GM23338 (cell line): ENCODE measurements at regions not wholly inside any gene's neighbourhood (a gene's known extent, or its start where the extent isn't known, plus 50 kb on each side); places are given as distances from the start of the nearest gene placed in this dataset.

ENCODE experiments used
- ATAC-seq: fragments of 200-7000 bp; cut with Tn5 transposase; 3 replicates; pipeline ENCODE4 v1.9.1; 2020
- DNase-seq: peaks from one replicate; pipeline ENCODE4 v3.0.0-alpha.2; 2015; ENCODE audit warnings: low spot score
- H2AFZ ChIP-seq: fragments of 200-600 bp; sonication (generic); 2 replicates; pipeline ENCODE4 v1.8.0; 2016; ENCODE audit warnings: antibody characterized with exemption, mild to moderate bottlenecking, moderate library complexity
- H3F3A ChIP-seq: fragments of 200-600 bp; sonication (generic); replicated peaks from 2 replicates; pipeline ENCODE4 v1.8.0; 2017; ENCODE audit warnings: antibody characterized with exemption, mixed run types, low read depth
- H3K27ac ChIP-seq: fragments of 200-600 bp; sonication (generic); 2 replicates; pipeline ENCODE4 v1.6.1; 2016; ENCODE audit warnings: low read depth
- H3K27me3 ChIP-seq: fragments of 200-600 bp; sonication (generic); 2 replicates; pipeline ENCODE4 v1.8.0; 2016; ENCODE audit warnings: mild to moderate bottlenecking, mixed run types, moderate library complexity; ENCODE audit not compliant: insufficient read depth
- H3K36me3 ChIP-seq: fragments of 200-600 bp; sonication (generic); 2 replicates; pipeline ENCODE4 v1.8.0; 2016; ENCODE audit warnings: mild to moderate bottlenecking; ENCODE audit not compliant: insufficient read depth
- H3K4me1 ChIP-seq: fragments of 200-600 bp; sonication (generic); 2 replicates; pipeline ENCODE4 v1.8.0; 2016; ENCODE audit warnings: mild to moderate bottlenecking, moderate library complexity; ENCODE audit not compliant: insufficient read depth
- H3K4me2 ChIP-seq: fragments of 200-600 bp; sonication (generic); 2 replicates; pipeline ENCODE4 v1.7.1; 2017; ENCODE audit warnings: mixed run types
- H3K4me3 ChIP-seq: fragments of 200-600 bp; sonication (generic); 2 replicates; pipeline ENCODE4 v1.6.1; 2016; ENCODE audit warnings: mixed run types
- H3K79me2 ChIP-seq: fragments of 200-600 bp; sonication (generic); replicated peaks from 2 replicates; pipeline ENCODE4 v1.8.0; 2017; ENCODE audit warnings: mild to moderate bottlenecking; ENCODE audit not compliant: insufficient read depth
- H3K9me2 ChIP-seq: fragments of 200-600 bp; sonication (generic); 2 replicates; pipeline ENCODE4 v1.8.0; 2017; ENCODE audit not compliant: insufficient read depth
- H4K20me1 ChIP-seq: fragments of 200-600 bp; sonication (generic); replicated peaks from 2 replicates; pipeline ENCODE4 v1.8.0; 2017; ENCODE audit warnings: mild to moderate bottlenecking; ENCODE audit not compliant: insufficient read depth
- H3K27ac Mint-ChIP-seq: 2 replicates; pipeline ENCODE4 v1.8.0; 2020; ENCODE audit warnings: inconsistent platforms, mild to moderate bottlenecking, moderate library complexity, mixed read lengths
- H3K27me3 Mint-ChIP-seq: 3 replicates; pipeline ENCODE4 v1.8.0; 2022; ENCODE audit warnings: low read depth, mild to moderate bottlenecking, moderate library complexity, mixed read lengths, inconsistent platforms; ENCODE audit not compliant: insufficient read depth, poor library complexity
- H3K36me3 Mint-ChIP-seq: 3 replicates; pipeline ENCODE4 v1.8.0; 2021; ENCODE audit warnings: low read depth, mild to moderate bottlenecking, inconsistent platforms, moderate library complexity, mixed read lengths
- H3K4me1 Mint-ChIP-seq: 3 replicates; pipeline ENCODE4 v1.8.0; 2020; ENCODE audit warnings: mild to moderate bottlenecking, inconsistent platforms, mixed read lengths
- H3K4me3 Mint-ChIP-seq: 3 replicates; pipeline ENCODE4 v1.8.0; 2021; ENCODE audit warnings: moderate library complexity, mild to moderate bottlenecking, inconsistent platforms, mixed read lengths
- H3K9me3 Mint-ChIP-seq: 3 replicates; pipeline ENCODE4 v1.8.0; 2020; ENCODE audit warnings: moderate library complexity, mild to moderate bottlenecking, inconsistent platforms, mixed read lengths
- CREB1 ChIP-seq: fragments of 250-450 bp; sonication (Bioruptor Pico); IDR thresholded peaks from 2 replicates; pipeline ENCODE4 v1.5.0; 2020; ENCODE audit warnings: low read depth, mild to moderate bottlenecking, moderate library complexity
- CTCF ChIP-seq, 2 experiments: fragments of 200-600 bp in 1 of 2; sonication (generic) in 1 of 2; conservative IDR thresholded peaks; 2 replicates each; pipeline versions ENCODE4 v1.5.1 to v1.6.1; 2016 to 2017; ENCODE audit warnings: antibody characterized with exemption in 2 of 2, low read depth in 2 of 2, mild to moderate bottlenecking in 2 of 2, moderate library complexity in 1 of 2
- REST ChIP-seq: IDR thresholded peaks from one replicate; pipeline ENCODE4 v1.6.1; 2018; ENCODE audit warnings: antibody characterized with exemption; ENCODE audit not compliant: unreplicated experiment
- ZNF114 ChIP-seq: fragments of 250-450 bp; sonication (Bioruptor Pico); IDR thresholded peaks from 2 replicates; pipeline ENCODE4 v1.5.0; 2020; ENCODE audit warnings: mild to moderate bottlenecking, moderate library complexity
- TF ChIP-seq, protein P1 (sequence below): fragments of 250-450 bp; sonication (Bioruptor Pico); IDR thresholded peaks from 2 replicates; pipeline ENCODE4 v1.5.0; 2020; ENCODE audit warnings: mild to moderate bottlenecking, moderate library complexity

GRCh38 chr6:122035173-122035572 is 364.3 kb upstream of the HSF2 start (continued):
- TF ChIP-seq, protein P1, sequence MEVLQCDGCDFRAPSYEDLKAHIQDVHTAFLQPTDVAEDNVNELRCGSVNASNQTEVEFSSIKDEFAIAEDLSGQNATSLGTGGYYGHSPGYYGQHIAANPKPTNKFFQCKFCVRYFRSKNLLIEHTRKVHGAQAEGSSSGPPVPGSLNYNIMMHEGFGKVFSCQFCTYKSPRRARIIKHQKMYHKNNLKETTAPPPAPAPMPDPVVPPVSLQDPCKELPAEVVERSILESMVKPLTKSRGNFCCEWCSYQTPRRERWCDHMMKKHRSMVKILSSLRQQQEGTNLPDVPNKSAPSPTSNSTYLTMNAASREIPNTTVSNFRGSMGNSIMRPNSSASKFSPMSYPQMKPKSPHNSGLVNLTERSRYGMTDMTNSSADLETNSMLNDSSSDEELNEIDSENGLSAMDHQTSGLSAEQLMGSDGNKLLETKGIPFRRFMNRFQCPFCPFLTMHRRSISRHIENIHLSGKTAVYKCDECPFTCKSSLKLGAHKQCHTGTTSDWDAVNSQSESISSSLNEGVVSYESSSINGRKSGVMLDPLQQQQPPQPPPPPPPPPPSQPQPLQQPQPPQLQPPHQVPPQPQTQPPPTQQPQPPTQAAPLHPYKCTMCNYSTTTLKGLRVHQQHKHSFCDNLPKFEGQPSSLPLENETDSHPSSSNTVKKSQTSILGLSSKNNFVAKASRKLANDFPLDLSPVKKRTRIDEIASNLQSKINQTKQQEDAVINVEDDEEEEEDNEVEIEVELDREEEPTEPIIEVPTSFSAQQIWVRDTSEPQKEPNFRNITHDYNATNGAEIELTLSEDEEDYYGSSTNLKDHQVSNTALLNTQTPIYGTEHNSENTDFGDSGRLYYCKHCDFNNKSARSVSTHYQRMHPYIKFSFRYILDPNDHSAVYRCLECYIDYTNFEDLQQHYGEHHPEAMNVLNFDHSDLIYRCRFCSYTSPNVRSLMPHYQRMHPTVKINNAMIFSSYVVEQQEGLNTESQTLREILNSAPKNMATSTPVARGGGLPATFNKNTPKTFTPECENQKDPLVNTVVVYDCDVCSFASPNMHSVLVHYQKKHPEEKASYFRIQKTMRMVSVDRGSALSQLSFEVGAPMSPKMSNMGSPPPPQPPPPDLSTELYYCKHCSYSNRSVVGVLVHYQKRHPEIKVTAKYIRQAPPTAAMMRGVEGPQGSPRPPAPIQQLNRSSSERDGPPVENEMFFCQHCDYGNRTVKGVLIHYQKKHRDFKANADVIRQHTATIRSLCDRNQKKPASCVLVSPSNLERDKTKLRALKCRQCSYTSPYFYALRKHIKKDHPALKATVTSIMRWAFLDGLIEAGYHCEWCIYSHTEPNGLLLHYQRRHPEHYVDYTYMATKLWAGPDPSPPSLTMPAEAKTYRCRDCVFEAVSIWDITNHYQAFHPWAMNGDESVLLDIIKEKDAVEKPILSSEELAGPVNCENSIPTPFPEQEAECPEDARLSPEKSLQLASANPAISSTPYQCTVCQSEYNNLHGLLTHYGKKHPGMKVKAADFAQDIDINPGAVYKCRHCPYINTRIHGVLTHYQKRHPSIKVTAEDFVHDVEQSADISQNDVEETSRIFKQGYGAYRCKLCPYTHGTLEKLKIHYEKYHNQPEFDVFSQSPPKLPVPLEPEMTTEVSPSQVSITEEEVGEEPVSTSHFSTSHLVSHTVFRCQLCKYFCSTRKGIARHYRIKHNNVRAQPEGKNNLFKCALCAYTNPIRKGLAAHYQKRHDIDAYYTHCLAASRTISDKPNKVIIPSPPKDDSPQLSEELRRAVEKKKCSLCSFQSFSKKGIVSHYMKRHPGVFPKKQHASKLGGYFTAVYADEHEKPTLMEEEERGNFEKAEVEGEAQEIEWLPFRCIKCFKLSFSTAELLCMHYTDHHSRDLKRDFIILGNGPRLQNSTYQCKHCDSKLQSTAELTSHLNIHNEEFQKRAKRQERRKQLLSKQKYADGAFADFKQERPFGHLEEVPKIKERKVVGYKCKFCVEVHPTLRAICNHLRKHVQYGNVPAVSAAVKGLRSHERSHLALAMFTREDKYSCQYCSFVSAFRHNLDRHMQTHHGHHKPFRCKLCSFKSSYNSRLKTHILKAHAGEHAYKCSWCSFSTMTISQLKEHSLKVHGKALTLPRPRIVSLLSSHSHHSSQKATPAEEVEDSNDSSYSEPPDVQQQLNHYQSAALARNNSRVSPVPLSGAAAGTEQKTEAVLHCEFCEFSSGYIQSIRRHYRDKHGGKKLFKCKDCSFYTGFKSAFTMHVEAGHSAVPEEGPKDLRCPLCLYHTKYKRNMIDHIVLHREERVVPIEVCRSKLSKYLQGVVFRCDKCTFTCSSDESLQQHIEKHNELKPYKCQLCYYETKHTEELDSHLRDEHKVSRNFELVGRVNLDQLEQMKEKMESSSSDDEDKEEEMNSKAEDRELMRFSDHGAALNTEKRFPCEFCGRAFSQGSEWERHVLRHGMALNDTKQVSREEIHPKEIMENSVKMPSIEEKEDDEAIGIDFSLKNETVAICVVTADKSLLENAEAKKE = no peak
- TF ChIP-seq ZNF114 (CRISPR knock-in tag) (no peak), REST (no peak)

GRCh38 chr6:122040261-122040660 is 359.2 kb upstream of the HSF2 start:
- no peaks in the 10 kb centered on the region for H3K36me3 ChIP-seq
- no peak overlapping the region for H3K4me2 ChIP-seq
- H3K27ac Mint-ChIP-seq = no peak overlapping the region
- H3F3A ChIP-seq = no peaks in the 10 kb centered on the region
- H3K4me3 Mint-ChIP-seq = no peak overlapping the region
- no peak overlapping the region for H2AFZ ChIP-seq
- no peaks in the 10 kb centered on the region for H3K9me2 ChIP-seq
- peaks cover 8% of the 10 kb centered on the region; the same call in 2 of the 3 replicates for H3K4me1 Mint-ChIP-seq
- H3K27me3 ChIP-seq = no peaks in the 10 kb centered on the region
- H3K36me3 Mint-ChIP-seq = no peaks in the 10 kb centered on the region; the same call in 2 of the 3 replicates
- H3K79me2 ChIP-seq = no peaks in the 10 kb centered on the region
- no peaks in the 10 kb centered on the region; the same call in 2 of the 3 replicates for H3K9me3 Mint-ChIP-seq
- DNase-seq (no peak), ATAC-seq (no peak)
- H3K4me3 ChIP-seq = no peak overlapping the region
- no peaks in the 10 kb centered on the region for H4K20me1 ChIP-seq
- H3K27ac ChIP-seq = no peak overlapping the region
- peaks cover 2% of the 10 kb centered on the region for H3K27me3 Mint-ChIP-seq
- no peaks in the 10 kb centered on the region for H3K4me1 ChIP-seq
- no peak for TF ChIP-seq CREB1 (CRISPR knock-in tag)
- TF ChIP-seq CTCF (conservative IDR thresholded peaks at IDR 0.05; ENCODE audit: low read depth in 2 of 2) = no peak
